DMS 273 (cell line): ENCODE measurements at regions not wholly inside any gene's neighbourhood (a gene's known extent, or its start where the extent isn't known, plus 50 kb on each side); places are given as distances from the start of the nearest gene placed in this dataset.
"Not testable (repeated sequence)": the region's sequence is repeated elsewhere in the genome, so short reads cannot be mapped to it uniquely, and the experiment has no call there.

Source experiments
- DNase-seq: peaks from one replicate; lab custom pipeline; 2025; ENCODE audit not compliant: unreplicated experiment; lab: John Stamatoyannopoulos, UW

DNA sequence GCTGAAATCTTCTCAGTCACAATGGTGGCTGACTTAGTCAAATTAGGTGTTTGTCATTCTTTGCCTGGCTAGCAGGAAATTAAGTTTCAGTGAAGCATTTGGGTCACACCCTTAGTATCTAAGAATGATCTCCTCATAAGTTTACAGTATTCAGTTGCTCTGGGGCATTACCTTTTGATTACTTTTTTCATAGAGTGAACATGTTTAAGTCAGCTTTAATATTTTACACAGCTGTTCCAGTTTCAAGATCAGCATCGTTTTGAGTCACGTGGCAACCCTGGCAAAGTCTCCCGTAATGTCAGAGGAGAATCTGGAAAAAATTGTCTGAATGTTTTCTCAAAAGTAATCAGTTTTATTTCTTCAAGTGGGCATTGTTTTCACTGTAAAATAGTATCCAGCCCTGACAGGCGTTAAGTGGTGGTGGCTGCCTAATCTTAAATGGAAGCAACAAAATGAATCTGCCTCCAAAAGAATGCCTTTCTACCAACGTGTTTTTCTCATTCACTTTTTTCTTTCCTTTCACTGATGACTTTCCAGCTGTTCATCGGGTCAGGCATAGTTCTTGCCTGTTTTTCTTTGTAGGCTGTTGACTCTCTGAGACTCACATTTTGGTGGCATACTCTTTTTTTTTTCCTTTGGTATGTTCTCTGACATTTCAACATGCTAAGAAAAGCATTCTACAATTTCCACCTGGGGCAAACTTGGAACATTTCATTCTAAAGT is 319.6 kb upstream of the TCF4 start:
- no peak for DNase-seq

DNA sequence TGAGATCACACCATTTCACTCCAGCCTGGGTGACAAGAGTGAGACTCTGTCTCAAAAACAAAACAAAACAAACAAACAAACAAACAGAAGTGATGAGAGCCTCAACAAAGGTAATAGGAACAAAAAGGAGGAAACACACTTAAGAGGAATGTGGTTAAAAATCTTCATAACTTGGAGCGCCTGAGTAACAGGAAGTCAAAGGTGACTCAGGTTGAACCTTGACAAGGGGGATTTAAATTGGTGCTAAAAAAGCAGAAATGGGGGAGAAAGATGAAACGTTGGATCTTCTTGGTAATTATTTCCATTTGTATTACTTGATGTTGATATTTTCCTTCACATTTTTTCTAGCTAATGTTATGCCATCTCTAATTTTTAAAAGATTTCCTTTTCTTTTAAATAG is 318.5 kb upstream of the TCF4 start:
- DNase-seq = no peak

DNA sequence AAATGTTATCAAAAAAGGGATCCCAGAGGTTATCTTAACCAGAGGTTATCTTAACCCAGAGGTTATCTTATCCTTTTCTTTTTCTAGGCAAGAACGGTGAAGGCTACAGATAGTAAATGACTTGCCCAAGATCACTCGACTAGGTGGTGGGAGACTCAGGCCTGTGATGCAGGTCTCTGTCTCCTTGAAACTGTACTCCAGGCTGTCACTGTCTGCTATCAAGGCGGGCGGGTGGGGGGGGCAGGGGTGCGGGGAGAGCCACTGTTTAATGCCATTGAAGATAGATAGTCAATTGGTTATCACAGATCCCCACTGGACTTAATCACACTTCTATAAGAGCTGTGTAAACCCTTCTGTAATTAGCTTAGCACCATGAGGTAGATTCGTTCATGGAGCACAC is 315.9 kb upstream of the TCF4 start:
- DNase-seq = no peak

DNA sequence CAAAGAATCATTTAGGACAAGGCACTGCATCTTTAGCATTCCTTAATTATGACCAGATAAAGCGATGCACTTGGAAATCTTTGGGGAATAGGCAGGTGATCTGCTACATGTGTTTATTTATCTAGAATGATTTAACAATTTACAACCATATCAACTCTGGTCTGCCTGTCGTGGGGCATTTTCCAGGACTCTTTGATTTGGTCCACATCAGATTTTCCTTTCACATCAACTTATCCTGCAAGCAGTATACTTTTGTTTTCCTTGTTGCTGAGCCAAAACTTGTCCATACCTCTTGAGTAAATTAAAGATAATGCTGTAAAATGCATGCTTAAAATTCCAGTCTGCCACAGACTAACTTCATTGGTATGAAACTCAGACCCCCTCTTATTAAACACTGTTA is 312.4 kb upstream of the TCF4 start:
- no peak for DNase-seq

DNA sequence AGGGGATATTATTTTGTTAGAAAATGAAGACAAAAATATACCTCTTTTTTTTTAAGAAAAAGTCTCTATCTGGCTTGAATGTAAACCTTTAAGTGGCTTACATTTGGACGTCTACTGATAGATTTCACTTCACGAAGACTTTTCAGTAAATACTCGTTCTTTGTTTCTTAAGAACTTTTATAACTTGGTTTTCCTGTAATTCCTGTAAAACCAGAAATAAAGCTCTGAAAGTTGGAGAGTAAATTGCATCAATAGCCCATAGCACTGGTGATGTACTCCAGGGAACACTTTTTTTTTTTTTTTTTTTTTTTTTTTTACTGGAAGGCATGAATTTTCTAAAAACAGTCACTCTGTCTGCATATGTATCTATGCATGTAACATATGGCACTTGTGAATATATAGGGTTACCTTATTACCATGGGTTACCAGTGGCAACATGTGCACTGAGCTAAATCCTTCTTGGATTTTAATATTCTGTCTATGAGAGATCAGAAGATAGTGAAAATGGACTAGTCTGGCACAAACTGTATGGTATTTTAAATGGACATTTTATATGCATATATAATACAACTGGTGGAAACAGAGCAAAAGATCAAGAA is 309.2 kb upstream of the TCF4 start:
- DNase-seq = peak; percentile 7

DNA sequence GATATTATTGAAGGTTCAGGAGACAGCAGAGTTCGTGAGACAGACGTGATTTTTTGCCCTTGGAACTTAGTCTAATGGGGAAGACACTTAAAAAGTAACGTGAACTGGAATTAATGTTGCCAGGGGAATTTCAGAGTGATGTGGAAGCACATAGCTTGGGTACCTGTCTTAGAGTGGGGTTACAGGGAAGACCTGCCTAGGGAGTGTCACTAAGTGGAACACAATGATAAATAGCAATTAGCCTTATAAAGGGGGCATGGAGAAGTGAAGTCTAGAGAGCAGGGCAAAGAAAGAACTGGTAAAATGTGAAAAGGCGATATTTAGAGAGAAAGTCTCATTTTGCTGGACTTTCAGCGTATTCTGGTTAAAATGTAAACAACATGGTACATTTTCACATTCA is 306.0 kb upstream of the TCF4 start:
- no peak for DNase-seq

DNA sequence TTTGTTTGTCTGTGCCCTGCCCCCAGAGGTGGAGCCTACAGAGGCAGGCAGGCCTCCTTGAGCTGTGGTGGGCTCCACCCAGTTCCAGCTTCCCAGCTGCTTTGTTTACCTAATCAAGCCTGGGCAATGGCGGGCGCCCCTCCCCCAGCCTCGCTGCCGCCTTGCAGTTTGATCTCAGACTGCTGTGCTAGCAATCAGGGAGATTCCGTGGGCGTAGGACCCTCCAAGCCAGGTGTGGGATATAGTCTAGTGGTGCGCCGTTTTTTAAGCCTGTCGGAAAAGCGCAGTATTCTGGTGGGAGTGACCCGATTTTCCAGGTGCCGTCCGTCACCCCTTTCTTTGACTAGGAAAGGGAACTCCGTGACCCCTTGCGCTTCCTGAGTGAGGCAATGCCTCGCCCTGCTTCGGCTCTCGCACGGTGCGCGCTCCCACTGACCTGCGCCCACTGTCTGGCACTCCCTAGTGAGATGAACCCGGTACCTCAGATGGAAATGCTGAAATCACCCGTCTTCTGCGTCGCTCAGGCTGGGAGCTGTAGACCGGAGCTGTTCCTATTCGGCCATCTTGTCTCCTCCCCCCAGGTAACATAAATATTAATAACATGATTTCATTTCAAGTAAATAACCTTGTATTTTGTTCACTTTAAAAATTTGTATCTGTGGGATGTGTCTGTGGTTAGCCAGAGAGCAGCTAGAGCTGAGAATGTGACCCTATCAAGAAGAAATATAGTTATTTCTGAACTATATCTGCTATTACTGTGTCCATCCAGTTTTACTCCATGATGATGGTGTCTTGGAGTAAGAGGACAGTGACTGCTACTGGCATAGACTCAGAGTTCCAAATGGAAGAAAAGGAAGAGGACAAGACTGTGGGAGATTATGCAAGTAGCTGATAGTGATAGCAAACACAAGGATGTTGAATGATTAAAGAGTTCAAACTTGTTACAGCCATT is 305.1 kb upstream of the TCF4 start:
- not testable (repeated sequence) for DNase-seq

DNA sequence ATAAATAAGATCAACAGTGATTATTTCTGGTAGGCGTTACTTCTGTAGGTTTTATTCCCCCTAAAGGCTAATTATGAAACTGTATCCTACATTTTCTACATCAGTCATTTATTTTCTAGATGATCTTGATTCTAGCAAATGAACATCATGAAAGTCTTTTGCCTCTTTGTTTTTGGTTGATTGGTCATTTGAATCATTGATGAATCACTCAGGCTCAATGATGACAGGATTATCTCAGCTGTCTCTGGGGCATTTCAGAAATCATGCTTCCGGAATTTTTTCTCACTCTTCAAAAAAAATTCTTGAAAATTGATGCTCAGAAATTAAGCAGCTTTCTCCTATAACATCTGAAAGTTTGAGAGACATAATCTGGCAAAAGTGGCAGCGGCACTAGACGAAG is 298.9 kb upstream of the TCF4 start:
- no peak for DNase-seq

DNA sequence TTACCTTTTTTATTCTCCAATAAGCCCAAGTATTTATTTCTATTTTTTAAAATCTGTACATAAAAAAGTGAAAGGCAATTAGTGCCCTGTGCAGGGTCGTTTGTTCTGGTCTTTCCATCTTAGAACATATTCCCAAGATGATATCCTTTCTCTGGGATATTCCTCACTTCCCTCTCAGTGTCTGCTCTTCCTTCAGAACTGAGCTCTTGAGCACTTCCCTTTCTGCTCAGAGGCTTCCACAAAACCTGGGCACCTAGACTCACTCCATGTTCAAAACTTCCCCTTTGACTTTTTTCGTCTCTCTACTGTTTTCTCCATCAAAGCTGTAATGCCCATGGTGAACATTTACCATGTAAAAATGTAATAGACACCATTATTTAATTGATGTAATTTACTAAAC is 296.5 kb upstream of the TCF4 start:
- no peak for DNase-seq

DNA sequence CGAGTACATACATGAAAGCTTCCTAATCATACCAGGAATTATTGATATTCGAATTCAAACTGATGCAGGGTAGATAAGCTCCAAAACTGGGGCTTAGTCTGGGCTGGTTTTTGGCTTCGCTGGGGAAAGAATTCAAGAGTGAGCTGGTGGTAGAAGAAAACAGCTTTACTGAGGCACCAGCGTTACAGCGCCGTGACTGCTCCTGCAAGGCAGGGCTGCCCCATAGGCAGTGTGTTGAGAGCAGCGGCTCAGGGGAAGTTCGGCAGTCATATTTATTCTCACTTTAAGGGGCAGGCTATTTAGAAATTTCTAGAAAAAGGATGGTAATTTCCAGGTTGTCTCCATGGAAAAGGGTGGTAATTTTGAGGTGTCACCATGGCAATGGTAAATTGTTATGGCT is 292.6 kb upstream of the TCF4 start:
- DNase-seq = no peak

DNA sequence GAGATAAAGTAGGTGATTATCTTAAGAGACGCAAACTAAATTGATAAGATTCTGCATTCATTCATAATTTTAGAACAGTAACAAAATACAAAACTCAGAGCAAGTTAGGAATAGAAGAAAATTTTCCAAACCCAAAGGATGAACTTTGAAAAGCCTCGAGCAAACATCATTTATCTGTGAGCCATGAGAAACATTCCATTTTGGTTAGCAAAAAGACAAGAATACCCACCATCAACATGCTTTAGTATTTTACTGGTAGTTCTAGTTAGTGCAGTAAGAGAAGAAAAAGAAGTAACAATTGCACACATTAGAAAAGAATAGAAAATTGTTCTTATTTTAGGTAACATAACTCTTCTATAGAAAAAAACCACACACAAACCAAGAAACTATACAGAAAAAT is 291.3 kb upstream of the TCF4 start:
- no peak for DNase-seq

DNA sequence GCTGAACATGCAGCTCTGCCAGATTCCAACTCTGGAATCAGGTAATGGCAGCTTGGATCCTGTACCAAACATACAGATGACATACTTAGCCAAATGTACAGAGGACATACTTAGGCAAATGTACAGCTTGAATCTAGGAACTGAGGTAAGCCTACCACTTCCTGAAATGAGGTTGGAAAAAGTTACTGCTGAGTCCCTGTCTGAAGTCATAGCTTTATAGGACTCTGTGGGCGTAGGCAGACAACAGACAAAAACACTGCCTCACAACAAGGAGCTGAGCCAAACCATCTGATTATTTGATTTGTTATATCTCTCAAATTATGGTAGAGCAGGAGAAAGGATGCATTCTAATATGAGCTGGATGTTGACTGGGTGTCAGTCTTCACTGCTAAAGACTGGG is 290.2 kb upstream of the TCF4 start:
- DNase-seq = no peak

DNA sequence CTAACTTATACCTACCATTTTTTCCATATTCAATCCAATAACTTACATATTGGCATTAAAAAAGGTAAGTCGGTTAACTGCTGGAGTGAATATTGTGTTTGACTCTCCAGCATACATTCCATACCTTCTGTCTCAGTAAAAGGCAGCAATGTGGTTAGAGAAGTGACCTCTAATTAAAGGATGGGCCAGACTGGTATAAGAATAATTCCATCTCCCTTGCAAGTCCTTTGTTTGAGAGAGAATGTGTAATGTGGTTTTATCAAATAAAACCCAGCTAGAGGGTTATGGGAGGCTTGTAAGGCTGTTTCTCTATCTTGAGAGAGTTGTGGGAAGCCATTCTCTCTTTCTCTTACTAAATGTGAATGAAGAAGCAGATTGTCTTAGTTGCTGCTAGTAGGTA is 289.3 kb upstream of the TCF4 start:
- DNase-seq = no peak

DNA sequence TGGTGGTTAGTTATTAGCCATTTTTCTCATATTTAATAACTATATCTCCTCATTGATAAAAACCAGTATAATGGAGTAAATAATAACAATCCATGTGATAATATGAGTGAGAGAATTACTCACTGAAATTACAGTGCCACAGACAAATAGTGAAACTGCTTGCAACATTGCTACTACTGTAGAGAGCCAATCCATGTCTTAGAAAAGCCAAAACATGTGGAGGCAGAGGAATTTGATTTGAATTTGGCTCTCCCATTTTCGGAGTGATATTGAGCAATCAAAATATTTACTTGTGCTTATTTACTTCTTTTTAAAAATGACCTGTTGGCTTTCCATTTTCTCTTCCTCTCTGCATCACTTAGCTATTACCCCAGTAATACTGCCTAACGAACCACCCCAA is 288.3 kb upstream of the TCF4 start:
- DNase-seq = no peak

DNA sequence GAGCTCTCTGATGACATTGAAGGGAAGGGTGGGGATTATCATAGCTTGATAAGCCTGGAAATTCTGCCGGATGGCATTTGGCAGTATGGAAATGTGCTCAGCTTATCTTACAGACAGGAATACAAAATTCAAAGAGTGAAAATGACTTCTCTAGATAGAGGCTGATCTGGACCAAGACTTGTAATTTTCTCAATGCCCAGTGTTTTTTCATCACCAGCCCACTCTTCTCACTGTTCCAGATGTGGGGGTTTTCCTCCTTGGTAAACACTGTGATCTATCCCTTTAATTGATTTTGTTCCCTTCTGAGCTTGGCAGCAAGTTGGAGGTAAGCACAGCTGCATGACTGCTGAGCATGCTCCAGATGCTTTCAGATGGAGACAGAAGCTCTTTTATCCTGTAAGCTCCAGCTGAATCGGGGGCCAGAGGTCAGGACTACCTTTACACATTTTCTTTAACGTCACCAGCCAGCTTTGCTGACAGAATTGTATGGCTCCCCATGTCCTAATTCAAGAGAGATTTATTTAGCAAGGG is 287.4 kb upstream of the TCF4 start:
- DNase-seq = no peak

DNA sequence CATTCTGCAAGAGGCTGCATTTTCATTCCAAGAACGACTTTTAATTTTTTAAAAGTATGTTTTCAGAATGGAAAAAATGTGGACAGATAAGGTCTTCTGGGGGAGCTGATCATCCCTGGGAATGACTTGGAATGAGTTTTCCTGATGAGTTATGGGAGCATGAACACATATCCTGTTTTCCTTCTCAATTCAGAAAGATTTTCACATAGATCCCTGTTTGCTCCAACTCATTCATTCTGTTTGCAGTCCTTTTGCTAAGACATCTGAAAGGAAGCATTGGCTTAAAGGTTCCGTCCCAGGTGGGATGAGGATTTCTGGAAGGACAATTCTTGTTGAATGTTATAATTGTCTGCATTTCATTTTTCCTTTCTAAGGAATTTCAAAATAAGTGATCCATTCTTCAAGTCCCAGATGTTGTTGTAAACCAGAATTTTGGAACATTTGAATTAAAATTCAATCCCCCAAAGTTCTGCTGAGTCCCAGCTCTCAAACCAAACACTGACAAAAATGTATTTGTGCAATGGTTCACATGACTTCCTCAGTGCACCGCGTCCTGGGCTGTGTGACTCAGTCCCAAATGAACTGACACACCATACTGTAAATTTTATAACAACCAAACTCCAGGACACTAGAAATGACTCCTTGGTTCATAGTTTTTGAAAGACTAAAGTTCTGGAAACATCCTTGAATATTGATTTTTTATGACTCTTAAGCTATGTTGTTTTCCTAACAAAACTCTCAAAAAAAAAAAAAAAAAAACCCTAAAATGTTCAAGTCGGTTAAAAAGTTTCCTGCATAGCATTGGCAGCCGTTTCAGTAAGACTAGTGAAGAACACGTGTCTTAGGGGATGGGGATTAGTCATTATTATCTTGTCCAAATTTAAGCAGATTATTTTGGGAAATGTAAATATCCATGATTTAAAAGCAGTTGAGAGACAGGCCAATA is 281.8 kb upstream of the TCF4 start:
- DNase-seq = no peak

DNA sequence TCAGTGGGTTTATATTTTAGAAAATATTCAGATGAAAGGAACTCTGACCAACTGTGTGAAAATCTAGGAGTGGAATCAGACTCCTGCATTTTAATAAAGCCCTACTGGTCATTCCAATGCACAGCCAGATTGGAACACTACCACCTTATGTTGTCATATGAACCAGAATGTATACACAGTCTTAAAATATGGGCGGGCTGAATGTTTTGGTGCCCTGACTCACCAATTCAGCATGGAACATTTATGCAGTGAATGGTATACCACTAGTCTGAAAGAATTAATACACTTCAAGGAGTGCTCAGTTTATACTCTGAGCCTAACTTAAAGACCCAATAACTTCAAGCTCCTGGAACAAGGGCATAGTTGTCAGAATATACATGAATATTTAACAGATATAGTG is 280.9 kb upstream of the TCF4 start:
- peak; percentile 49 for DNase-seq

DNA sequence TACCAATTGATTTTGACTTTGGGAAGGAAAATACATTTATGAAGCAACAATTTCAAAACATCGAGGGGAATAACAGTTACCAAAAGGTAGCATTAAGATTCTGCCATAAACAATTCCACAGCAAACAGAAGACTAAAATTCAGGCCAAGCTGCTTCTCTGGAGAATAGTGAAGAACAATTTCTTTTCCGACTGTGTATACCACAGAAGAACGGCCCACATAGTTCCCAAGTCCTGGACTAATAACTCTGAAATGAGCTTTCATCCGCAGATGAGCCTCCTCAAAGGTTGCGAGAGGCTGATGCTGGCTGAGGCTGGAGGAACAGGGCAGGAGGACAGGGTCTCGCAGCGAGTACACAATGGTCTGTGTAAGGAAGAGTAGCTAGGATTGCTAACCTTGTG is 278.9 kb upstream of the TCF4 start:
- DNase-seq = no peak

DNA sequence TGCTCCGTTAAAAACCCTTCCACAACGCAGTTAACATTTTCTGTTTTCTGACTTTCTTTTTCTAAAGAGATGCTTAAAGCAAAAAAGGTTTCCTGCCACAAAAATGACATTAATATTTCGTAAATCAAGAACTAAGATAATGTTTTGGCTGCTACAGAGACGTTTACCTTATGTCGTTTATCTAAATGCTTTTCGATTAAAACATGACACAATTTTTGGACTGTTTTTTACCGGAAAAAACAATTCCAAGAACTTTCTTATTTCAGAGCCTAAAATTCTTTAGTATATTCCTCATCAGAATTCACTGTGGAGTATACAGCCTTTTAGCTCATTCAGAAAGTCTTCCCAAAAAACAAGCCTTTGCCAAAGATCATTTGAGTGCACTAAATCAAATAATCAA is 278.0 kb upstream of the TCF4 start:
- DNase-seq = no peak

DNA sequence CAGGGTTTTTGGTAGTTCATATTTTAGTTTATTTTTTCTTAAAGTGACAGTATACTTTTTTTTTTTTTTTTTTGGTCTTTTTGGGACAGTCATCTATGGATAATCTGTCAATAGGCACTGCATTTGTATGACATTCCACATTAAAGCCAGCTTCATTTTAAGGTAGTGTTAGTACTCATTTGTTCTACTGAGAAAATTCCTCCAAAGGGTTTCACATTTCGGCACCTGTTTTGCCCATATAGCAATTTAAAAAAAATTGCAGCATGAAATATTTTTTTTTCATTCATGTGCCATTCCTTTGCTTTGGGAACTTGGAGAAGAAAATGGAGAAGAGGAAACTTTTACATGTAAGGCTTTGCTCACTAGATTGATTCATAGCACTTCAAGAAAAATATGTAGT is 276.3 kb upstream of the TCF4 start:
- no peak for DNase-seq

DNA sequence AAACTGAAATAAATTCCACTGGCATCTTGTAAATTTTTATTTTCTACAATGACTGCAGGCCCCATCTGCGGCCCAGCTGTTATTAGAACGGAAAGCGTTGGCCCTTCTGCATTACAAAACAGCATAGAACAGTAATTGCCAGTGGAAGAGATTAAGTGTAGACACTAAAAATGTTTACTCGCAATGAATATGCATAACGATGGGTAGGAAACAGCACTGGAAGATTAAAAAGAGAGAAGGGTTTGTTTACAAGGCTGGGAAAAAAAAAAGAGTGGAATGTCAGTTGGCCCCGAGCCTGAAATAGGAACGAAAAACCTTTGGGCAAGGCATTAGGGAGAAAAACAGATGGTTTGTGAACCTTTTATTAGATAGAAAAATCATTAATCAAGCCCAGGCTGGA is 275.9 kb upstream of the TCF4 start:
- peak; percentile 85 for DNase-seq
